Transverse colon (tissue), 4 donors: ENCODE measurements at regions not wholly inside any gene's neighbourhood (a gene's known extent, or its start where the extent isn't known, plus 50 kb on each side); places are given as distances from the start of the nearest gene placed in this dataset.

Source experiments
- DNase-seq: peaks from one replicate; pipeline ENCODE4 v3.0.0-alpha.2; 2019
- H3K27ac ChIP-seq, 4 donors: fragments of 200-600 bp; sonication (generic); 2 replicates each; pipeline ENCODE4 v1.5.1; 2016 to 2018; ENCODE audit warnings: inconsistent platforms in 4 of 4
- H3K27me3 ChIP-seq: fragments of 200-600 bp; sonication (generic); 2 replicates; pipeline ENCODE4 v1.5.1; 2017; ENCODE audit warnings: inconsistent platforms
- H3K36me3 ChIP-seq, 4 donors: fragments of 200-600 bp; sonication (generic); 2 replicates each; pipeline ENCODE4 v1.5.1; 2017 to 2019; ENCODE audit warnings: inconsistent platforms in 4 of 4
- H3K4me1 ChIP-seq, 4 donors: fragments of 200-600 bp; sonication (generic); 2 replicates each; pipeline ENCODE4 v1.5.1; 2017 to 2020; ENCODE audit warnings: inconsistent platforms in 4 of 4
- H3K4me3 ChIP-seq, 4 donors: fragments of 200-600 bp; sonication (generic); 1 replicate in 1 of 4; 2 replicates in 3 of 4; pipeline versions ENCODE4 v1.5.1 to v1.6.1; 2017 to 2019; ENCODE audit warnings: inconsistent platforms in 4 of 4
- H3K9me3 ChIP-seq, 2 donors: fragments of 200-600 bp; sonication (generic); 2 replicates each; pipeline ENCODE4 v1.5.1; 2017 to 2019; ENCODE audit warnings: inconsistent platforms in 2 of 2
- CTCF ChIP-seq, 5 experiments: fragments of 200-600 bp in 3 of 5; fragments of 450-650 bp in 2 of 5; sonication (generic) in 3 of 5; IDR thresholded peaks; 1 replicate in 2 of 5; 2 replicates in 3 of 5; pipeline ENCODE4 v1.5.1; 2016 to 2017; ENCODE audit warnings: antibody characterized with exemption in 5 of 5, inconsistent platforms in 3 of 5, mild to moderate bottlenecking in 2 of 5, moderate library complexity in 1 of 5
- EP300 ChIP-seq: sonication (generic); formaldehyde crosslinking; IDR thresholded peaks from one replicate; pipeline ENCODE4 v1.6.1; 2017; ENCODE audit warnings: antibody characterized with exemption, low read depth
- POLR2A ChIP-seq: fragments of 450-650 bp; IDR thresholded peaks from one replicate; pipeline ENCODE4 v1.6.1; 2016; ENCODE audit warnings: antibody characterized with exemption, mild to moderate bottlenecking, moderate library complexity
- POLR2AphosphoS5 ChIP-seq, 3 donors: sonication (generic); formaldehyde crosslinking; IDR thresholded peaks; one replicate each; pipeline ENCODE4 v1.6.1; 2016; ENCODE audit warnings: antibody characterized with exemption in 3 of 3
- WGBS, 2 donors: methylation state at CpG; one replicate each; pipeline ENCODE4 v1.1.5; 2018; ENCODE audit warnings: low coverage in 1 of 2; 5-methylcytosine and 5-hydroxymethylcytosine counted together
- in situ Hi-C, 4 donors: fragments of 200-750 bp; cut with MboI; loops; one replicate each; pipeline versions ENCODE4 v1.15.0 to v1.15.1; 2017; ENCODE audit warnings: low sequenced_read_pairs in 3 of 4, low pct_ligation_motif_present in 1 of 4, low pct_unique_long_range_greater_than_20kb in 1 of 4
- intact Hi-C: fragments of 100-400 bp; cut with DNase I; formaldehyde crosslinking; loops from one replicate; pipeline ENCODE4 v1.15.1; 2023; ENCODE audit warnings: low total_unique reads

GRCh38 chr6:119626884-119627619 is 277.5 kb upstream of the MAN1A1 start:
- TF ChIP-seq CTCF (IDR thresholded peaks at IDR 0.05) (no peak), POLR2AphosphoS5 (IDR thresholded peaks at IDR 0.05) (no peak), EP300 (no peak), POLR2A (no peak)
- H3K4me1 ChIP-seq: peaks cover 0 to 2% (median 0%) of the 10 kb centered on the region in 4 donors
- intact Hi-C loops (no loop called here), in situ Hi-C loops (no loop called here)
- H3K27ac ChIP-seq: no peak overlapping the region
- 85 to 87% methylated on average over 4 of the region's 4 CpGs for WGBS, 2 donors
- H3K9me3 ChIP-seq: no peaks in the 10 kb centered on the region
- H3K36me3 ChIP-seq: no peaks in the 10 kb centered on the region
- no peaks in the 10 kb centered on the region for H3K27me3 ChIP-seq
- no peak for DNase-seq
- no peak overlapping the region for H3K4me3 ChIP-seq

- H3K27ac ChIP-seq: no peak overlapping the region
- WGBS, 2 donors: 63% methylated on average over 4 of the region's 4 CpGs; no CpG with 5 or more reads in 1 of the 2 donors
- H3K9me3 ChIP-seq: no peaks in the 10 kb centered on the region
- H3K4me1 ChIP-seq: no peaks in the 10 kb centered on the region
- no peak overlapping the region for H3K4me3 ChIP-seq
- TF ChIP-seq EP300: no peak
- TF ChIP-seq POLR2AphosphoS5 (IDR thresholded peaks at IDR 0.05): no peak
- no peak for TF ChIP-seq POLR2A
- no peak for TF ChIP-seq CTCF (IDR thresholded peaks at IDR 0.05)
- H3K27me3 ChIP-seq: no peaks in the 10 kb centered on the region
- no peaks in the 10 kb centered on the region for H3K36me3 ChIP-seq
- intact Hi-C loops: no loop called here
- no peak for DNase-seq
- in situ Hi-C loops: no loop called here
These were observed 271.4 kb upstream of the MAN1A1 start for GRCh38 chr6:119620846-119621555.

GRCh38 chr6:119614138-119614537 is 264.6 kb upstream of the MAN1A1 start:
- no peaks in the 10 kb centered on the region for H3K4me1 ChIP-seq
- no peak overlapping the region for H3K4me3 ChIP-seq
- in situ Hi-C loops: no loop called here
- H3K9me3 ChIP-seq: no peaks in the 10 kb centered on the region
- WGBS, 2 donors: 87% methylated on average over 1 of the region's 1 CpG; no CpG with 5 or more reads in 1 of the 2 donors
- H3K27me3 ChIP-seq: no peaks in the 10 kb centered on the region
- no peaks in the 10 kb centered on the region for H3K36me3 ChIP-seq
- TF ChIP-seq POLR2AphosphoS5 (IDR thresholded peaks at IDR 0.05): no peak
- TF ChIP-seq CTCF (IDR thresholded peaks at IDR 0.05): no peak
- TF ChIP-seq POLR2A: no peak
- TF ChIP-seq EP300: no peak
- H3K27ac ChIP-seq: no peak overlapping the region
- DNase-seq: no peak
- intact Hi-C loops: no loop called here

GRCh38 chr6:119612911-119613381 is 263.4 kb upstream of the MAN1A1 start:
- in situ Hi-C loops (no loop called here), intact Hi-C loops (no loop called here)
- H3K27ac ChIP-seq: no peak overlapping the region
- no peaks in the 10 kb centered on the region for H3K4me1 ChIP-seq
- TF ChIP-seq POLR2A (no peak), CTCF (IDR thresholded peaks at IDR 0.05) (no peak), EP300 (no peak), POLR2AphosphoS5 (IDR thresholded peaks at IDR 0.05) (no peak)
- H3K36me3 ChIP-seq: no peaks in the 10 kb centered on the region
- no peaks in the 10 kb centered on the region for H3K27me3 ChIP-seq
- H3K4me3 ChIP-seq: no peak overlapping the region
- H3K9me3 ChIP-seq: no peaks in the 10 kb centered on the region
- DNase-seq: no peak
